ENCODE measurements at regions not wholly inside any gene's neighbourhood (a gene's known extent, or its start where the extent isn't known, plus 50 kb on each side); places are given as distances from the start of the nearest gene placed in this dataset.

DNA sequence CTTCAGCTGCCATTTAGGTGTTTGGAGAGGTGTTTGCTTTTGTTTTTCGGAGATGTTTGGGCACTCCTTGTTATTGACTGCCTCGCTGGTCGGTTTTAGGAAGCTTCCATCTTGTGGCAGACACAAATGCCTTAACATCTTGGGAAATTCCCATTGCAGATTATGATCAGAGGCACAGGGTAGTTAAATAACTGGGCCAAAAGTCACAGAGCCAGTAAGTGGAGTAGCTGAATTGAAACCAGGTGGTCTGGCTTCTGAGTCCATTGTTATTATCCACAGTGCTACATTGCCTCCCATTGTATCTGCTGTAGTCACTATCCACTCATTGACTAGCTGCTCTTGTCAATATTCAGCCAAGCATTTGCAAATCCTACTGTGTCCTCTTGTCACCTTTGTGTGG, 138.2 kb upstream of the PLPP4 start:
- Mint-ChIP-seq H3K27me3 (peaks cover 28 to 48% of the 10 kb centered on the region in 2 donors), H3K4me1 (ENCODE audit: low read depth in 2 of 2) (no peaks in the 10 kb centered on the region)
- no peak for ATAC-seq (replicated peaks)

DNA sequence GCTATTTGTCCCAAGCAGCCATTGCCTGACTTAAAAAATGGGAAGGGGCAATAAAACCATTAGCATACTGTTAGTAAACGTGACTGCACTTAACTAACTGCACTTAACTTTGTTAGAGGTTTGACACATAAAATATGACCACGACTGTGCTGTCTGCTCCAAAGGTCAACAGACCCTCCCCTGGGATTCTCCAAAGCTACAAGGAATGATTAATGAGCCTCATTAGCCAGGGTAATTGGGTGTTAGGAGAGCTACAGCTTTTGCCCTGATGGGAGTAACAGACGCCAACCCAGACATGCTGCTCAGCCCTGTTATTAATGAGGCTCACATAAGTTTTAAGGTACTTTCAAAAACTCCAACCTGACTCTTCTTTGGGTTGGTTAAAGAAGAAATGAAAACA, 129.4 kb upstream of the PLPP4 start:
- ATAC-seq (replicated peaks) (no peak), DNase-seq (no peak)
- no peak overlapping the region for H3K4me3 Mint-ChIP-seq
- no peak overlapping the region for H3K27ac Mint-ChIP-seq
- peaks cover 17 to 41% of the 10 kb centered on the region in 2 donors for H3K27me3 Mint-ChIP-seq
- H3K36me3 Mint-ChIP-seq (ENCODE audit: insufficient read depth): no peaks in the 10 kb centered on the region
- H3K9me3 Mint-ChIP-seq: no peaks in the 10 kb centered on the region
- H3K4me1 Mint-ChIP-seq (ENCODE audit: low read depth in 2 of 2): no peaks in the 10 kb centered on the region

More for the DNA sequence above, 138.2 kb upstream of the PLPP4 start:
- Mint-ChIP-seq H3K36me3 (ENCODE audit: insufficient read depth) (no peaks in the 10 kb centered on the region), H3K27ac (no peak overlapping the region), H3K4me3 (no peak overlapping the region), H3K9me3 (peaks cover 0 to 11% of the 10 kb centered on the region in 2 donors)
- no peak for DNase-seq

DNA sequence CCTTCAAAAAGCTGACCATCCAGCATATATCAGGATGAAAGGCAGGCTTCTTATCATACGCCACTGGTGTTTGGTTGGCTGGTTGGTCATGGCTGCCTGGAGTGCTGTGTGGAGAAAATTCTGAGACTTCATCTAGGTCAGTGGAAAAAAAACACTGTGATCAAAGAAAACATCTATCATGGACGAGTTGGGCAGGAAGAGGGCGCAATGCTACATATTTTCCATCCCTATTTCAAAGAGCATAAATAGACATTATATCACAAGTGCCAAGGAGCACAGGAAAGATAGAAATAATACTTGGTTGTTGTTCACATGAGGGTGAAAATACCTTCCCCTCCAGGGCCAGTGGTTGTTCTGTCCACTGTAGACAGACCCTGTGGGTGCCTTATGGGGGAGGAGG, 128.4 kb upstream of the PLPP4 start:
- H3K36me3 Mint-ChIP-seq (ENCODE audit: insufficient read depth): peaks cover 2% of the 10 kb centered on the region
- peaks cover 19 to 33% of the 10 kb centered on the region in 2 donors for H3K27me3 Mint-ChIP-seq
- no peaks in the 10 kb centered on the region for H3K9me3 Mint-ChIP-seq
- no peak for ATAC-seq (replicated peaks)
- H3K4me1 Mint-ChIP-seq (ENCODE audit: low read depth in 2 of 2): no peaks in the 10 kb centered on the region
- H3K27ac Mint-ChIP-seq: no peak overlapping the region
- DNase-seq: no peak
- no peak overlapping the region for H3K4me3 Mint-ChIP-seq

DNA sequence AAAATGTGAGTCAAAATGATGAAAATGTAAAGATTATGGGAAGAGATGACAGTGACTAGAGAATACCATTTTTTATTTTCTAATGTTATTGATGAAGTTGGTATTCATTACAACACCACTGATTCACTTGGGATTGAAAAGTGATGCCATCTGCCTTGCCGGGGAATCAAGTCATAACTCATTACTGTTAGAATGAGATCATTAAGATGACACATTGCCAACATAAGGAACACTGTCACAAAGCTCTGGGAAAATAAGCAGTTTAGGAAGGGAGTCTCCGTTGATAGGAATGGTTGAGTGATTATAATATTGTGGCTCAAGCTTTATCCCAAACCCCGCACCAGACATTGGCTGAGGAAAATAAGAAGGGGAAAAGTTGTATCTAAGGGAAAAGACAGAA, 121.5 kb upstream of the PLPP4 start:
- no peak overlapping the region for H3K27ac Mint-ChIP-seq
- ATAC-seq (replicated peaks): no peak
- no peaks in the 10 kb centered on the region for H3K9me3 Mint-ChIP-seq
- DNase-seq: no peak
- no peaks in the 10 kb centered on the region for H3K4me1 Mint-ChIP-seq (ENCODE audit: low read depth in 2 of 2)
- H3K27me3 Mint-ChIP-seq: peaks cover 6 to 9% of the 10 kb centered on the region in 2 donors
- peaks cover 2% of the 10 kb centered on the region for H3K36me3 Mint-ChIP-seq (ENCODE audit: insufficient read depth)
- H3K4me3 Mint-ChIP-seq: no peak overlapping the region

DNA sequence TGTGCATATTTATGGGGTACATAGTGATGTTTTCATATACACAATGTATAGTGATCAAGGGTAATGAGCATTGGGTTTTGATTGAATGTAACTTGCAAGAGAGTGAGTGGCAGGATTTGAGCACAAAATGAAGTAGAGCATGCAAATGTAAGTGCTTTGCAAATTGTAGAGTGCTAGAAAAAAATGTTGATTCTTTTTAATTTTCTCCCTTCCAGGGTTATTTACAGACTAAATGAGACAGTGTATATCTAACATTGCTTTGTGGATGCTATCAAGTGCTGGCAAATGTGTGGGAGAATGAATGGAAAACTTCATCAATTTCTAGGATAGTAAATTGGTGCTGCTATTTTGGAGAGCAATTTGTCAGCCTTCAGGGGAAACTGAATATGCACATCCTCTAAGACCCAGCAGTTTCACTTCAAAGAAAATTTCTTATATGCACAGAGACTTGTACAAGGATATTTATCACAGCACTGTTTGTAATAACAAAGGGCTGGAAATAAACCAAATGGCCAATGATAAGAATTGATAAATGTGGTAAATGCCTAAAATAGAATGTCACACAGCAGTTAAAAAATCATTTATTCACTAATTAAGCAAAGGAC, 120.6 kb upstream of the PLPP4 start:
- H3K27ac Mint-ChIP-seq: no peak overlapping the region
- peaks cover 0 to 17% of the 10 kb centered on the region in 2 donors for H3K27me3 Mint-ChIP-seq
- H3K9me3 Mint-ChIP-seq: no peaks in the 10 kb centered on the region
- no peak overlapping the region for H3K4me3 Mint-ChIP-seq
- DNase-seq: no peak
- H3K4me1 Mint-ChIP-seq (ENCODE audit: low read depth in 2 of 2): no peaks in the 10 kb centered on the region
- H3K36me3 Mint-ChIP-seq (ENCODE audit: insufficient read depth): peaks cover 2% of the 10 kb centered on the region
- ATAC-seq (replicated peaks): no peak

DNA sequence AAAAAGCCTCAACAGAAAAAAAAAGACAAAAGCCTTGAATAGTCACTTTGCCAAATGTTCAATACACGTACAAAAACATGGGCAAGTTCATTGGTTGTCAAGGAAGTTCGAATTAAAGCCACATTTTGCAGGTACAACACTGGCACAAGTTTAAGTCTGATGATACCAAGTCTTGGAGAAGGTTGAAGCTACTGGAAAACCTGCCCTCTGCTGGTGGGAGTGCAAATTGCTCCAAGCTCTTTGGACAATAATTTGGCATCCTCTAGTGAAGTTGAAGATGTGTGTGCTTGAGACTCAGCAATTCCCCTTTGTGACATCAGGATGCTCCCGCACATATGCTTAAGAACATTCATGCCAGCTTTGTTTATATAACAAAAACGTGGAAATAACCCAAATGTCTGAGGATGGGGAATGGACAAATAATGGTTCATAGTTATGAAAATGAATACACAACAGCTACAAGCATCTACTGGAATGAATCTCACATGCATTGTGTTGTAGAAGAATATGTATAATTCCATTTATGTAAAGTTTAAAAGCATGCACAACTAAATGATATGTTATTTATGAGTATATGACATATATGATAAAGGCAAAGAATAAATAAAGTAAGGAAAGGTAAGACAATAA, 120.0 kb upstream of the PLPP4 start:
- Mint-ChIP-seq H3K4me1 (ENCODE audit: low read depth in 2 of 2) (no peaks in the 10 kb centered on the region), H3K4me3 (no peak overlapping the region), H3K36me3 (ENCODE audit: insufficient read depth) (peaks cover 2% of the 10 kb centered on the region), H3K27me3 (peaks cover 4 to 19% of the 10 kb centered on the region in 2 donors), H3K9me3 (no peaks in the 10 kb centered on the region), H3K27ac (no peak overlapping the region)
- DNase-seq (peak; percentile 16 to 42 (median 29)), ATAC-seq (replicated peaks) (peak; percentile 36)

DNA sequence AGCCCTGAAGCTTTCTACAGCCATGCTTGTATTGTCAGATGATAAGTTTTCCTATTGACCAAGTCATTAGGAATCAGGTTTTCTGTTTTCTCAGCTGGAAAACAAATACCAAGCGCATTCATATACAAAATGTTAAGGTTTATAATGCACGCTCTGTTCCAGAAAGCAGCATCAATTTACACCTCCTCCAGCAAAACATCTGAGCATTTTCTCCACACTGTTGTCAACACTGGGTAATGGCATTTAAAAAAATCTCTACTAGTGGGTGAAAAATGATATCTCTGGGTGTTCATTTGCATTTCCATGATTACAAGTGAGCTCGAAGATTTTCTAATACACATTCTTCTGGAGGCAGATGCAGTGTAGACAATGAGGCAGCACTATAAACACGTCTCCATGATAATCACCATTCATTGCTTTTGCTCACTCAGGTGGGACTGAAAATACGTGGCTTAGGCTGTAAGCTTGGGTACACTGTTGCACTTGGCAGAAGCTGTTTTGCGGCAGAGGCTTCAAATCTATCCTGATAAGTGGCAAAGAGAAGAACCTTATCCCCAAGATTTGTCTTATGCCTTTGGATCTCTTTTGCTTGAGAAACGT, 114.8 kb upstream of the PLPP4 start:
- Mint-ChIP-seq H3K9me3 (no peaks in the 10 kb centered on the region), H3K36me3 (ENCODE audit: insufficient read depth) (no peaks in the 10 kb centered on the region), H3K4me3 (no peak overlapping the region), H3K4me1 (ENCODE audit: low read depth in 2 of 2) (peaks cover 2 to 4% of the 10 kb centered on the region in 2 donors), H3K27me3 (peaks cover 19 to 41% of the 10 kb centered on the region in 2 donors), H3K27ac (no peak overlapping the region)
- ATAC-seq (replicated peaks) (no peak), DNase-seq (no peak)

DNA sequence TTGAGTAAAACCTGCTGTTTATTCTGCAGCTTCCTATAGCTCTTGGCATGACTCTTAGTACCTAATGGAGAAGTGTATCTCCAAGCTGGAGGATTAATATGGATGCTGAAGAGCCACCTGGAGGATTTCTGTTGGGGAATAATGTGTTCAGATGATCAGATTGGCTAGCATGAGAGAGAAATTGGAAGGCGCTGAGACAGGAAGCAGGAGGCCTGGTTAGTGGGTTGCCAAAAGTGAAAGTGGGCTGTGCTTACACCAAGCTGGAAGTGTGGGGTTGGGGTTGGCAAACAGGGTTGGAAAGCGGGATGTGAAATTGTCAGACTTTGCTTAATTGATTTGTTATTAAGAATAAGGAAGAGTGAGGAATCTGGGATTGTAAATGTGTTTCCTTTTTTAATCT, 111.8 kb upstream of the PLPP4 start:
- no peaks in the 10 kb centered on the region for H3K9me3 Mint-ChIP-seq
- no peak overlapping the region for H3K4me3 Mint-ChIP-seq
- DNase-seq (no peak), ATAC-seq (replicated peaks) (no peak)
- H3K27me3 Mint-ChIP-seq: peaks cover 19 to 41% of the 10 kb centered on the region in 2 donors
- H3K4me1 Mint-ChIP-seq (ENCODE audit: low read depth in 2 of 2): peaks cover 2 to 4% of the 10 kb centered on the region in 2 donors
- no peaks in the 10 kb centered on the region for H3K36me3 Mint-ChIP-seq (ENCODE audit: insufficient read depth)
- H3K27ac Mint-ChIP-seq: no peak overlapping the region

DNA sequence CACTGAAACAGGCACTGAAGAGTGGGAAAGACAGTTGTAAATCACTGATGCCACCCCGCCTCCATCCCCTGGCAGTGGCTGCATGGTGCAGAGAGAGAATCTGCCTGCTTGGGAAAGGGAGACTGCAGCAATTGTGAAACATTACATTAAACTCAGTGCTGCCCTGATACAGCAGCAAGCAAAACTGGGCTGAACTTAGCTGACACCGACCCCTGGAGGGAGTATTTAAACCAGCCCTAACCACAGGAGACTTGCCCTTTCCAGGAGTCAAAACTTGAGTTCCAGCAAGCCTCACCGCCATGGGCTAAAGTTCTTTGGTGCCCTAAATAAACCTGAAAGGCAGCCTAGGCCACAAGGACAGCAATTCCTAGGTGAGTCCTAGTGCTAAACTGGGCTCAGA, 109.4 kb upstream of the PLPP4 start:
- Mint-ChIP-seq H3K27me3 (peaks cover 9 to 26% of the 10 kb centered on the region in 2 donors), H3K9me3 (no peaks in the 10 kb centered on the region), H3K27ac (no peak overlapping the region), H3K36me3 (ENCODE audit: insufficient read depth) (no peaks in the 10 kb centered on the region), H3K4me3 (no peak overlapping the region), H3K4me1 (ENCODE audit: low read depth in 2 of 2) (peaks cover 2 to 4% of the 10 kb centered on the region in 2 donors)
- DNase-seq (no peak), ATAC-seq (replicated peaks) (no peak)

DNA sequence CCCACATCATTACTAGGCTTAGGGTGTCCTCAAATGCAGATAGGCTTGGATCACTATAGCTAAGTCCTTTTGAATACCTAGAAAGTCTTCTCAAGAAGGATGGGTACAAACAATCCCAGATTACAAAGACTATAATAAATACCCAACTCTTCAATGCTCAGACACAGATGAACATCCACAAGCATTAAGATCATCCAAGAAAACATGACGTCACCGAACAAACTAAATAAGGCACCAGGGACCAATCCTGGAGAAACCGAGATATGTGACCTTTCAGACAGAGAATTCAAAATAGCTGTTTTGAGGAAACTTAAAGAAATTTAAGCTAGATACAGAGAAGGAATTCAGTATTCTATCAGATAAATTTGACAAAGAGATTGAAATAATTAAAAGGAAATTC, 108.0 kb upstream of the PLPP4 start:
- H3K27ac Mint-ChIP-seq: no peak overlapping the region
- peaks cover 7 to 14% of the 10 kb centered on the region in 2 donors for H3K27me3 Mint-ChIP-seq
- H3K9me3 Mint-ChIP-seq: no peaks in the 10 kb centered on the region
- H3K4me3 Mint-ChIP-seq: no peak overlapping the region
- peaks cover 2 to 4% of the 10 kb centered on the region in 2 donors for H3K4me1 Mint-ChIP-seq (ENCODE audit: low read depth in 2 of 2)
- no peaks in the 10 kb centered on the region for H3K36me3 Mint-ChIP-seq (ENCODE audit: insufficient read depth)
- ATAC-seq (replicated peaks): no peak
- DNase-seq: no peak

DNA sequence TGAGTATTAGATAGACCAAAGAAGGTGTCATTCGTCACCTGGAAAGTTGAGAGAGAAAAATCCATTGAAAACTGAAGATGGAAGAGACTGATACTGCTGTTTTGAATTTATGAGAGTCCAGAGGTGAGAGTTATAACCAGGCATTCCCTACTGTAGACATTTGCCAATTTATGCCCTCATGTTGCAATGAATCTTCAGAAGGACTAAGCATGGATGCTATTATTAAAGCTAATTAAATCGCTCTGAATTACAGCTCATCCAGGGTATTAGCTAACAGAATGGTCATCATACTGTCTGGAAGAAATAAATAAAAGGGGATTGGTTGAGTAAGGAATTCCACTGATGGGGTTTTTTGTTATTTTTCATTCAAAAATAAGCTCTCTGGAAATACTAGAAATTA, 101.6 kb upstream of the PLPP4 start:
- Mint-ChIP-seq H3K27me3 (peaks cover 0 to 6% of the 10 kb centered on the region in 2 donors), H3K4me1 (ENCODE audit: low read depth in 2 of 2) (no peaks in the 10 kb centered on the region), H3K36me3 (ENCODE audit: insufficient read depth) (no peaks in the 10 kb centered on the region), H3K4me3 (no peak overlapping the region), H3K9me3 (peaks cover 0 to 8% of the 10 kb centered on the region in 2 donors), H3K27ac (no peak overlapping the region)
- ATAC-seq (replicated peaks) (no peak), DNase-seq (no peak)

DNA sequence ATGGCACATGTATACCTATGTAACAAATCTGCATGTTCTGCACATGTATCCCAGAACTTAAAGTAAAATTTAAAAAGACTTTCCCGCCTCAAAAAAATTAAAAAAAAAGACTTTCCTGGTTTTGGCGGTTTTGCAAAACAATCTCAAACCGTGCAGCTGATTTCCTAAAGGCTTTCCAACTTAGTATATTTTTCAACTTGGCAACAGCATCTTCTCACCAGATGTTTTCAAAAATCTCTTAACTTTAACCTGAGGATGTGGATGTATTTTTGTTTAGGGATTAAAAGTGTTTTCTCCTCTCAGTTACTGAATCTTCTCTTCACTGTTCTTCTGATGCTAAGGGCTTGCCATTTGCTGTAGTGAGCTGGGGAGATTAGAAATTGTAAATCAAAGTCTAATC, 96.5 kb upstream of the PLPP4 start:
- Mint-ChIP-seq H3K27me3 (peaks cover 8 to 15% of the 10 kb centered on the region in 2 donors), H3K9me3 (peaks cover 0 to 8% of the 10 kb centered on the region in 2 donors), H3K27ac (no peak overlapping the region), H3K4me3 (no peak overlapping the region), H3K4me1 (ENCODE audit: low read depth in 2 of 2) (no peaks in the 10 kb centered on the region), H3K36me3 (ENCODE audit: insufficient read depth) (no peaks in the 10 kb centered on the region)
- ATAC-seq (replicated peaks) (no peak), DNase-seq (no peak)

DNA sequence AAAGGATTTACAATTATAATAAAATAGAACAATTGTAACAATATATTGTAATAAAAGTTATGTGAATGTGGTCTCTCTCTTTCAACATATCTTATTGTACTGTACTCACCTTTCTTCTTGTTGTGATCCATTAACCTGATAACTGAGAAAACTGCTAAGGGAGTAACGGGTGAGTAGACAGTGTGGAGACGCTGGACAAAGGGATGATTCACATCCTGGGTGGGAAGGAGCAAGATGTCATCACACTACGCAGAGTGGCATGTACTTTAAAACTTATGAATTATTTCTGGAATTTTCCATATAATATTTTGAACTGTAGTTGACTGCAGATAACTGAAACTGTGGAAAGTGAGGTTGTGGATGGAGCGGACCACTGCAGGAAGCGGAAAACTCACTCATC, 91.2 kb upstream of the PLPP4 start:
- DNase-seq: no peak
- Mint-ChIP-seq H3K4me1 (ENCODE audit: low read depth in 2 of 2) (no peaks in the 10 kb centered on the region), H3K36me3 (ENCODE audit: insufficient read depth) (no peaks in the 10 kb centered on the region), H3K27ac (no peak overlapping the region), H3K9me3 (no peaks in the 10 kb centered on the region), H3K4me3 (no peak overlapping the region), H3K27me3 (peaks cover 8 to 14% of the 10 kb centered on the region in 2 donors)
- no peak for ATAC-seq (replicated peaks)

DNA sequence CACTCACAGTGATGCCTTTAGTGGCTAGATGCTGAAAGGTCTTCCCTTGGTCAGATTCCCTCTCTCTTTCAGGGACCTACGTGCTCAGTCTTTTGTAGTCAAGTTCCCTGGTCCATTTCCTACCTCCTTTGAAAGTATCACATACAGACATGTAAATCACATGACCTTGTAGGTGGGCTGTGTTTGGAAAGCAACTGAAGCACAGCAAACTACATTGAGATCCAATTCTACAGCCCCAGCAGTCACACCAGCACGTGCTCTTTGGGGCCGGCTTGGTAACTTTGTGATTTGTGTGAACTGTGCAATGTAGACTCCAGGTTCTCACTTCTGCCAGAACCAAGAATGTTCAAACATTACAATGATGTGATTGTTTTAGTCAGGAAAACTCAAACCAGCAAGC, 89.7 kb upstream of the PLPP4 start:
- Mint-ChIP-seq H3K4me1 (ENCODE audit: low read depth in 2 of 2) (no peaks in the 10 kb centered on the region), H3K4me3 (no peak overlapping the region), H3K27me3 (peaks cover 6 to 14% of the 10 kb centered on the region in 2 donors), H3K27ac (no peak overlapping the region), H3K9me3 (no peaks in the 10 kb centered on the region), H3K36me3 (ENCODE audit: insufficient read depth) (no peaks in the 10 kb centered on the region)
- DNase-seq: no peak
- ATAC-seq (replicated peaks): no peak

All from effector memory CD8-positive, alpha-beta T cell (primary cell).